GM21447 (cell line): ENCODE measurements at regions not wholly inside any gene's neighbourhood (a gene's known extent, or its start where the extent isn't known, plus 50 kb on each side); places are given as distances from the start of the nearest gene placed in this dataset.
"Not testable (repeated sequence)": the region's sequence is repeated elsewhere in the genome, so short reads cannot be mapped to it uniquely, and the experiment has no call there.

Source experiments
- ATAC-seq: cut with Tn5 transposase; IDR thresholded peaks from one replicate; pipeline ENCODE4 v1.9.1; 2021; ENCODE audit not compliant: unreplicated experiment

GRCh38 chr15:87487484-87487883 lies 769.1 kb downstream of the NTRK3 start:
- ATAC-seq, result no peak

DNA sequence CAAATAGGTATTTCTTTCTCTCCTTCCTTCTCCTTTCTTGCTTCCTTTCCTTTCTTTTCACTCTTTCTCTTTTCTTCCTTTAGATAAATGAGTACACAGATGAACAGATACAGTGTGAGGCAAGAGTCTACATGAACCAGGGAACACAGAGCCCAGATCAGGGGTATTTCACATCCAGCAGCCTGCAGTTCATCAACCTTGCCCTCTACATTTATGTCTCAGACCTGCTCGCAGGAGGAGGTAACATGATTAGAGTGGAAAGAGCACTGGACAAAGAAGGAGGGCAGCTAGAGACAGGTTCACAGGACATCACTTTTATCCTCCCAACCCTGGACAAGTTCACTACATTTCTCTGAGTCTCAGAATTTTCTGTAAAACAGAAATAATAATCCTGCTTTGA lies 773.1 kb downstream of the NTRK3 start:
- ATAC-seq, result no peak

GRCh38 chr15:87481126-87481525 lies 775.4 kb downstream of the NTRK3 start:
- no peak for ATAC-seq

- no peak for ATAC-seq
Measured at GRCh38 chr15:87478687-87479072, 777.9 kb downstream of the NTRK3 start.

DNA sequence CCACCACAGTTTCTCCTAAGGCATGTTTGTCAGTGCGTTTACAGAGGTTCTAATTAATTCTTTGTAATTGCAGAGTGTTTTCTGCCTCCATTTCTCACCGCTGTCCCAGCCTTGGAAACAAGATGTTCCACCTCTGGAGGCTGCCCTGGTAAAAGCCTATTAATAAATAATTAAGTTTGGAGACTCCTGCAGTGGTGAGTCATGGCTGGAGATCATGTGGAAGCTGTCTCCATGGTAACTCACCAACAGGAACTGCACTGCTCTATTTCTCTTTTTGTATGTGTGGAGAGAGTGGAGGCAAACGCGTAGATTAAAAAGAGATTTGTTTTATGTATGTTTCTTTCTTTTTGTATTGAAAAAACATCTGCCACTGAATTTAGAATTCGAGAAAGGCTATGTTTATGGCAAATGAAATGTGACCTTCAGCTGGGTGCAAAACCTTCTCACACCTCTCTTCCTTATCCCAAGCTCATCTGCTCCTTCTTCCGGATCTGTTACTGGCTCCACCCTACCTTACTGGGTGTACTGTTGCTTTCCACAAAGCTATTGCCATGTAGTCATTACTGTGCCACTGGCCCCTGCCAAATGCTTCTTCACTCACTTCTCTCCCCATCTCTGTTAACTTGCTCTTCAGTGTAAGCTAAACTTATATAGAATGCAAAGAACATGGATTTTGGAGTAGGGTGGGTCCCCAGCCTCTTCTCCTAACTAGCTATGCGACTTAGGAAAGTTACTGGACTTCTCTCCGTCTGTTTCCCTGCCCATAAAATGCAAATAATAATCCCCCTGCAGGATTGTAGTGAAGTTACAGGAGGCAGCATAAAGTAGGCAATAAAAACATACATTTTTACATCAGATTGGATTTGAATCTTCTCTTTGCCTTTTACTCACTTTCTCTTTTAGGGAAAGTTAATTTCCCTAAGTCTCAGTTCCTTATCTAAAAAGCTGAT lies 778.5 kb downstream of the NTRK3 start:
- no peak for ATAC-seq

- ATAC-seq, result no peak
Measured at GRCh38 chr15:87477026-87477425, 779.5 kb downstream of the NTRK3 start.

DNA sequence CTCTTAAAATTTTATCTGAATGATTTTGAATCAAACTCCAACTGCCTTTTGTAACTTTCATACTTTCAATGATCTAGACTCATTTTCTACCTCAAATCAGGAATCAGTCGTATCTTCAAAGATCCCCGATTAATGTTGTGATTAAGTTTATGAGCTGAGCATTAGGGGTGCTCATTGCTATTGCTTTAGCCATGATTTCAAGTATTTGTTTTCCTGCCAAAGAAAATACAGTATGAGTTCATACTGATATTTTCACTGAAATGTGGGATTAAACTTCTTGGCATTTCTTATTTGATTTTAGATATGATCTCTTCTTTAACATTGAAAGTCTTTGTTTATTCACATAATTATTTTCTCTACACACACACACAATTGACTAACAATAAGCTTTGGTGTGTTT lies 785.6 kb downstream of the NTRK3 start:
- ATAC-seq, result no peak

- not testable (repeated sequence) for ATAC-seq
Measured at GRCh38 chr15:87463956-87464355, 792.6 kb downstream of the NTRK3 start.

DNA sequence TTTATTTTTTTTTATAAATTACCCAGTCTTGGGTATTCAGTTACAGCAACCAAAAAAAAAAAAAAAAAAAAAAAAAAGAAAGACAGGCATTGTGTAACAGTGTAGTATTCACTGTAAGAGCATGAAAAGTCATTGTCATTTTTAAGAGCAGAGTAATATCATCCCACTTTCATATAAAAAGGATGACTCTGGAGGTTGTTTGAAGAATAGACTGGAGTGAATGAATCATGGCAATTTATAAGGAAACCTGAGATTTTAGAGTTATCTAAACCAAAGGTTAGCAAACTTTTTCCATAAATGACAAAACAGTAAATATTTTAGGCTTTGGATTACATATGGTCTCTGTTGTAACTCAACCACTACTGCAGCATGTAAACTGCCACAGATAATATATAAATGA lies 794.9 kb downstream of the NTRK3 start:
- ATAC-seq, result no peak

DNA sequence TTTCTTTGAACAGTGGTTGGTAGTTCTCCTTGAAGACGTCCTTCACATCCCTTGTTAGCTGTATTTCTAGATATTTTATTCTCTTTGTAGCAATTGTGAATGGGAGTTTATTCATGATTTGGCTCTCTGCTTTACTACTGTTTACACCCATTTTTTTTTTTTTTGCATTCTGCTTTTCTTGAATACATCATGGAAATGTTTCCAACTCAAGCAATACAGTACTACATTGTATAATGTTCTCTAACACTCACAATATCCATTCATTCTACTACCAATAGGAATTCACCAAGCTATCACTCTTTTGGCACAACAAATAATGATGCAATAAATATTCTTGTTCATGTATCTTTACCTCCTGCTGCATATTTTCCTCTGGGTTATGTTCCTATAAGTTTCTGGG lies 801.7 kb downstream of the NTRK3 start:
- ATAC-seq, result no peak

- no peak for ATAC-seq
Measured at GRCh38 chr15:87450314-87450713, 806.2 kb downstream of the NTRK3 start.

DNA sequence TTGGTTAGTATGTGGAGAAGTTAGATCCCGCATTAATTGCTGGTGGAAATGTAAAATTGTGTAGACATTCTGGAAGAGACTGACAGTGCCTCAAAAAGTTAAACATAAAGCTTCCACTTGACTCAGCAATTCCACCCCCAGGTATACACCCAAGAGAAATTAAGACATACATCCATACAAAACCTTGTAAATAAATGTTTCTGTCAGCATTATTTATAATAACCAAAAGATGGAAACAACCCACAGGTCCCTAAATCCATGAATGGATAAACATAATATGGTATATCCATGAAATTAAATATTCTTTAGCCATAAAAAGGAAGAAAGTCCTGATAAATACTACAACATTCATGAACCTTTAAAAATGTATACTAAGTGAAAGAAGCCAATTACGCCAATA lies 817.4 kb downstream of the NTRK3 start:
- ATAC-seq, result no peak

DNA sequence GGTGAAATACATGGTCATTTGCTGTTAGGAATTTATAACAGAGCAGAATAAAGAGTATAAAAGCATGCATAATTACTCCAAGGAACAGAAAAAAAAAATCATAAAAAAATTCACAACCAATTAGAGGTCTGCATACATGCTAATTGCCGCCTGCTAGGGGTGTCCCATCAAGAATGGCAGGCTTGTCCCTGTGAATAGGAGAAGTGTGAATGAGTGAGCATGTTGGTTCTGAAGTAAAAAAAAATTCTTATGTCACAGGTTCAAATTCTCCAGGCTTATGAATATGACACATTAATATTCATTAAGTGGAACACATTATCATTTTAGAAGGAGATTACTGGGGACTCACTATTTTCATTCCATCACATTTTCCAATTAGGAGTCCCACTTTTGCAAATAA lies 822.7 kb downstream of the NTRK3 start:
- ATAC-seq, result no peak

DNA sequence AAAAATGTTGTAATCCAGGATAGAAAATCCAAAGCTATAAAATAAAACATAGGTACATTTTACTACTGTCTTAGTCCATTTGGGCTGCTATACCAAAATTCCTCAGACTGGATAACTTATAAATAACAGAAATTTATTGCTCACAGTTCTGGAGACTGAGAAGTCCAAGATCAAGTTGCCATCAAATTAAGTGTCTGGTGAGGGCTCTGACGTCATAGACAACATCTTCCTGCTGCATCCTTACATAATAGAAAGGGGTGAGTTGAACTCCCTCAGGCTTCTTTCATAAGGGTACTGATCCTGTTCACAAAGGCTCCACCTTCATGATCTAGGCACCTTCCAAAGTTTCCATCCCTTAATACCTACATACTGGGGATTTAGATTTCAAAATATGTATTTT lies 826.8 kb downstream of the NTRK3 start:
- no peak for ATAC-seq

DNA sequence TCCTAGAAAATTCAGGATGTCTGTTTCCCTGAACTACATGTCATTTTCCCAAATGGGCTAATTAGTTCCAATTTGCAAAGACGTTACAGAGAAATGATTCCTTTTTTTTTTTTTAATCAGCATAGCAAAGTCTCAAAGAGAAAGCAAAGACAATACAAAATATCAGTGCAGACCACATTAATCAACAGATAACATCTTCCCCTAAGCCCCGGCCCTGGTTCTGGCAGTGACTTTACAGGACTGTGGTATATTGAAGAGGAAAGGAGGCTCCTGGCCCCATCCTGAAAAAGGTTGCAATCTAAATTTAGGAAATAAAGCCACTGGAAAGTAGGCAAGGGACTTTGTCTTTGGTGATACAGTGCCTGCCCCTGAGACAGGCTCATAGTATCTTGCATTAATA lies 836.5 kb downstream of the NTRK3 start:
- no peak for ATAC-seq

GRCh38 chr15:87419344-87419743 lies 837.2 kb downstream of the NTRK3 start:
- ATAC-seq, result no peak

GRCh38 chr15:87416591-87417257 lies 839.8 kb downstream of the NTRK3 start:
- no peak for ATAC-seq

DNA sequence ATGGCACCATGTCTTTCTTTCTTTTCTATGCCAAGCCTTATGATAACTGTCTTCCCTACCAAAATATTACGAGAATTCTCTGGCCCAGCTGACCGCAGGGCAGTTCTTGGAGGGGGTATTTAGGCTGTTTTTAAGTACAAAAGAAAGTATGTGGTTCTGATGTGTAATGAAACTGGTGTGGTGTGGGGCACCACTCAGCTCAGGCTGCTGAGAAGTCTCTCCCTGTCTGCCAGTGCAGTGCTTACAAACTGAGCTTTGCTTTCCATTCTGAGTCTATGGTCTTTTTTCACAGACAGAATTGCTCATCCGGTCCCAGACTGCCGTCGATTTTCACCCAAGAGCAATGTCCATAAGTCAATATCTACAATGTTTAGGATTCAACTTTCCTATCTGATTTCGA lies 847.6 kb downstream of the NTRK3 start:
- no peak for ATAC-seq

GRCh38 chr15:87403973-87404372 lies 852.6 kb downstream of the NTRK3 start:
- ATAC-seq, result no peak

DNA sequence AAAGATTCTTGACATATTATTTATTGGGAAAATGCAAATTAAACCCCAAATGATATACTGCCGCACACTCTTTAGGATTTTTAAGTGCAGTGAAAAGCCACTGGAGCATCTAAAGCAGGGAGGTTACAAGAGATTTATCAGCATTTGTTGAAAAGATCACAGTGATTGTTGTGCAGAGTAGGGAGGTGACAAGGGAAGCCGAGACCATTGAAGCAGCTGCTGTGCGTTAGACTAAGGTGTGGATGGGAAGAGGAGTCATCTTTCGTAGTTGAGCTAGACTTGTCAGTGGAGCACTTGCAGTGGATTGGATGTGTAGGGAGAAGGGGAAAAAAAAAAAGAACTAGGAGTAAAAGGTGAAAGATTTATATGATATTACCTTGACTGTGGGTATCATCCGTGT lies 854.6 kb downstream of the NTRK3 start:
- no peak for ATAC-seq

- ATAC-seq, result no peak
Measured at GRCh38 chr15:87394676-87395075, 861.9 kb downstream of the NTRK3 start.

DNA sequence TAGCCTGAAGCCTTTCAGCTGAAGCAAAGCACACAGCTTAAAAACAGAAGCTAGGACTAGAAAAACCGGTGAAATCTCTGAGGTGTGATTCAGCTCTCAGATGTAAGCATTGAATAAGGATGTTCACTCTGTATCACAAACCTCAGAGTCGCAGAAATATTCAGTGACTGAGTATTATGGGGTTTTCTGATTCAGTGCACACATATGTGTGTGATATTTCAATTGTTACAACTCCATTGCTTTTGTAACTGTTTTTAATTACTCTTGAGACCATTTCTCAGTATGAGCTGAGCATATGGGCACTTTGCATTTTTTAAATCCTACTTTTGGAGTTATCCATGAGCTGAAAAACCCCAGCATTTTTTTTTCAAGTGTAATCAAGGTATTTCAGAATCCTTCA lies 868.8 kb downstream of the NTRK3 start:
- no peak for ATAC-seq
